ENCODE measurements at regions not wholly inside any gene's neighbourhood (a gene's known extent, or its start where the extent isn't known, plus 50 kb on each side); places are given as distances from the start of the nearest gene placed in this dataset.

DNA sequence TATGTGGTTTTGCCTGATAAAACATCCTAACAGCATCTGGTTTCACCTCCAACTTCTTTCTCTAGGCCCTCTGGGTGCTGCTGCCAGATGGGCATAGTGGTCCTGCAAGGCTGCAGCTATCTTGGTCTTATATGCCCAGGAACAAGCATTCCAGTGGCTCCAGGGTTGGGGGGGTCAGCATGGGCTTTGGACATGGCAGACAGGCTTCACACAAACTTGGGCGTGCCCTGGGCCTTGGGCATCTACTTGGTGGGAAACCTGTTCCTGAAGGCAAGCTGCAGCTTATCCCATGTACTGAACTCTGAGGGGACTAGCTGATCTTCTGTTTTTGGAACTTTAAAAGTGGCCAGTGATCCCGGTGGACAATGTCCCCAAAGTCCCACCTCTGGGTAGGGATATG, 54.9 kb upstream of the ZNF678 start:
- TF ChIP-seq, protein P1, sequence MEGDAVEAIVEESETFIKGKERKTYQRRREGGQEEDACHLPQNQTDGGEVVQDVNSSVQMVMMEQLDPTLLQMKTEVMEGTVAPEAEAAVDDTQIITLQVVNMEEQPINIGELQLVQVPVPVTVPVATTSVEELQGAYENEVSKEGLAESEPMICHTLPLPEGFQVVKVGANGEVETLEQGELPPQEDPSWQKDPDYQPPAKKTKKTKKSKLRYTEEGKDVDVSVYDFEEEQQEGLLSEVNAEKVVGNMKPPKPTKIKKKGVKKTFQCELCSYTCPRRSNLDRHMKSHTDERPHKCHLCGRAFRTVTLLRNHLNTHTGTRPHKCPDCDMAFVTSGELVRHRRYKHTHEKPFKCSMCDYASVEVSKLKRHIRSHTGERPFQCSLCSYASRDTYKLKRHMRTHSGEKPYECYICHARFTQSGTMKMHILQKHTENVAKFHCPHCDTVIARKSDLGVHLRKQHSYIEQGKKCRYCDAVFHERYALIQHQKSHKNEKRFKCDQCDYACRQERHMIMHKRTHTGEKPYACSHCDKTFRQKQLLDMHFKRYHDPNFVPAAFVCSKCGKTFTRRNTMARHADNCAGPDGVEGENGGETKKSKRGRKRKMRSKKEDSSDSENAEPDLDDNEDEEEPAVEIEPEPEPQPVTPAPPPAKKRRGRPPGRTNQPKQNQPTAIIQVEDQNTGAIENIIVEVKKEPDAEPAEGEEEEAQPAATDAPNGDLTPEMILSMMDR (IDR thresholded peaks at IDR 0.05; ENCODE audit: poor library complexity, severe bottlenecking), result no peak
- TF ChIP-seq TAF1 (IDR thresholded peaks at IDR 0.05; ENCODE audit: low read depth), result no peak
- TF ChIP-seq POLR2AphosphoS5 (IDR thresholded peaks at IDR 0.05), result no peak
- no peak for TF ChIP-seq MXI1 (conservative IDR thresholded peaks at IDR 0.05; ENCODE audit: poor library complexity, severe bottlenecking)
- no peak for TF ChIP-seq EZH2 (IDR thresholded peaks at IDR 0.05; ENCODE audit: borderline replicate concordance, insufficient read depth, low read length, poor library complexity, severe bottlenecking)

All from neural cell (in vitro differentiated cells).